ENCODE measurements at regions not wholly inside any gene's neighbourhood (a gene's known extent, or its start where the extent isn't known, plus 50 kb on each side); places are given as distances from the start of the nearest gene placed in this dataset.

DNA sequence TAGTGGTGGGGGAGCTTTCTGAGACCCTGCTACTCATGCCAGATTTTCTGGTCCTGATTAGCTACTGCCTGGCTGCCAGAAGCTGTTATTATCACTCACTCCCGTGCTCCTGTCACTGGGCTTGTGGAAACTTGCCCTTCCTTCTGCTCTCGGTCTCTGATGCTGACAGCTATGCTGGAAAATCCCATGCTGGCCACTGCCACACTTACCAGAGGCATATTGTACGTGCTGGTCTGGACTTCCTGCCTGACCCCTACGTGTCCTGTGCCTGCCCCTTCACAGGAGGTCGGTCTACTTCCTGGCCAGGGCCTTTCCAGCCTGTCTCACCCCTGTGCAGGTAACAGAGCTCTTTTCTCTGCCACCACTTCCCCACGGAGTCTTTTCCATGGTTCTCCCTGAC is 149.4 kb upstream of the PLEKHG7 start:
- DNase-seq (ENCODE audit: low spot score): no peak

DNA sequence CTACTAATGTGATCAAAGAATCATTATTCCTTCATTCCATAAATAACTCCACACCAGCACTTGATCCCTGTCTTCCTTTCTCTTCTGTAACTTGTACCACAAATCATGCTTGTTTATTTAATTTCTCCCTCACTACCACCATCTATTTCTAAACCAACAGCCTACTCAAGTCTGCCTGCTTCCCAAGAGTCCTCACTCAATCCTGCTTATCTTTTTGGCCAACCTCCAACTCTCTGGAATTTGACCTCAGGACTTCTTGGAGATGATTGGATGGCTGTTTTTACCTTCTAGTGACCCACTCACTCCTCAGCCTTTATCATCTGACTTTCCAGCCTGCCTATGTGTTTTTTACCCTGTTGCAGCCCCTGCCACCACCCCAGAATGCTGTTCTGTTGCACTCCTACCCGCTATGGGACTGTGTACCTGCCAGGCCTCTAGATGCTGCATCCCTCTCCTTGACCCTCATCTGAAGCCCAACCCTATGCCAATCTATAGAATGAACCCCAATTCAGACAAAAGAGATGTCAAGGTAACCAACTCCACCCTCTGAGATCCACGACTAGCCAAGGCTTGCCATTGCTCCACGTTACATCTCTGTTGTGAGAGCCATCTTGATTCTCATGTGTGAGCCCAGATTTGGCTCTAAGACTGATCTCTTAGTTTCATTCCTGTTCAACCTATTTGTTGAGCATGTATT is 150.2 kb upstream of the PLEKHG7 start:
- DNase-seq (ENCODE audit: low spot score): no peak

DNA sequence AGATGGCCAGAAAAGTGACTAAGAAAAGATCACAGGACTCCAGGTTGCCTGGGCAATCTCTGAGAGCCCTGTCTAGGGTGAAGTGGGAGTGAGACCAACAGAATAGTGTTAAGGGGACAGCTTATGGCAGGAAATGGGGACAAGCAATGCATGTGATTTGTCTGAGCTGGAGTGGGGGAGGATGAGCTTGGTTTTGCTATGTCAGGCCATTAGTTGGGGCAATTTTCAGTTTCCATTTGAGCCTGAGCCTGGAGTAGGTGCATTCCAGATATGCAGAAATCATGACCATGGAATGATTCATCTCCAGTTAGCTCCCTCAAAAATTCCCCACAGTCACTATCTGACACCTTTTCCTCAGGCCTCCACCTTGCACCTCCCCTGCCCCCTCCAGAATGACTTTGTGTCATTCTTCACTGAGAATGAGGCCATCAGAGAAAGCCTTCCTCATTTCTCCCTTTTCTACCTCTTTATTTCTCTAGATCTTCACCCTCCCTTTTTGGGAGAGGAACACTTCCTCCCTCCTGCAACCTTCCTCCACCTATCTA is 150.9 kb upstream of the PLEKHG7 start:
- no peak for DNase-seq (ENCODE audit: low spot score)

DNA sequence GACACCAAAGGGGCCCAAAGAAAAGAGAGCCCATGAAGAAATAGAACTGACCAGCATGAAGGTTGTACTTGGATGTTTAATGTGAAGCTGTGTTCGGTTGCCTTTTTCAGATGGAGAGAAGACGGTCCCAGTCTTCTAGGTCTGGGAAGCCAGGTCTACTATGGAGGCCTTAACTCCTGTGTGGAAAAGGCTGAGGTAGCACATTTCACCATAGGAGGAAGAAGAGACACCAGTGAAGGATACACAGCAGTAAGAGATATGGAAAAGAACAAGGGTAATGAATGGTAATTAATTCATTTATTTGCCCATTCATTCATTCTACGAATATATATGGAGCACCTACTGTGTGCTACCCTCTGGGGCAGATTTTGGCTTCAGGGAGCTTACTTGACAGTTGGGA is 151.6 kb upstream of the PLEKHG7 start:
- DNase-seq (ENCODE audit: low spot score): no peak

DNA sequence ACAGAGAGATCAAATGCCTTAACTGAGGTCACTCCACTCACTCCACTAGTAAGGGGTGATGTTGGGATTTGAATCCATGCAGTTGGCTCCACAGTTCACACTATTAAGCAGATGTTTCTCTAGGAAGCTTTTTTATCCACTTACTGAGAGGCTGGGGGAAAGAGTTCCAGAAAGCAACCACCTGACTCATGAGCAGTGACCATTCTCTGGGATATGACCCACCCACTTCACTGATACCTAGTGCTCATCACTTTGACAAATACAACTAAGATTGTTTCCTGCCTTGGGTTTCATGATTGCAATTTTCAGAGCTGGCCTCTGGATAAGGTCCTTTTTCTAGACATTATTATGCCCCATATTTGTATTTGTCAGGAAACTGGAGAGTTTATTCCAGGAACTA is 152.1 kb upstream of the PLEKHG7 start:
- DNase-seq (ENCODE audit: low spot score): no peak

DNA sequence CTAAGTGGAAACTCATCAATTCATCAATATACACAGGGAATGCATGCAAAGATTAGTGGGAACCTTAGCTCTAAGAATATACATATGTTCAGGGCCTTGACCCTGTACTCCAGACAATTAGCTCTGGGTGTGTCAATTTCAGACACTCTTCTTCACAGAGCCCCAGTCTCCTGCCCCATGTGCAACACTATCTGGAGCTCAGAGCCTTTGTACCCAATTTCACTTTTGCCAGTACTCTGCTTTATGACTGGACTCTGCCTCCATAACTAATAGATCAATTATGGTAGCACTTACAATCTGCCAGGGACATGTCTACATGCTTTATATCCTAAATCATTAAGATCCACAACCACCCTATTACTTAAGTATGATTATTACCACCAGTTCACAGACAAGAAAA is 152.5 kb upstream of the PLEKHG7 start:
- no peak for DNase-seq (ENCODE audit: low spot score)

DNA sequence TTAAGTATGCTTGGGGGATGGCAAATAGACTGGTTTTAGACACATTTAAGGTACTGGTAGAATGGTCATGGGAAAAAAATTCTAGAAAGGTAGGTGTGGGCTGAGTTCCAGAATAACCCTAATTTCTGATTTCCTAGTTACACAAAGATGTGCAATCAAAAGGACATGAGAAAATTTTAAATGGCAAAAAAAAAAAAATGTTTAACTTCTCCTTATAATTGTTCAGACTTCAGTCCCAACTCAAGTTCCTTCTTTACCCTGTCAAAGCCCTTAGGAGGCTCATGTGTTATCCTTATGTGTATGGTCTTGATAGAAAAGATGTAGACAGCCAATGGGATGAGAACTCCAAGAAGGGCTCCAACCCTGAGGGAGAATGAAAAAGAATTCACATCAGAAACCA is 153.3 kb upstream of the PLEKHG7 start:
- no peak for DNase-seq (ENCODE audit: low spot score)

DNA sequence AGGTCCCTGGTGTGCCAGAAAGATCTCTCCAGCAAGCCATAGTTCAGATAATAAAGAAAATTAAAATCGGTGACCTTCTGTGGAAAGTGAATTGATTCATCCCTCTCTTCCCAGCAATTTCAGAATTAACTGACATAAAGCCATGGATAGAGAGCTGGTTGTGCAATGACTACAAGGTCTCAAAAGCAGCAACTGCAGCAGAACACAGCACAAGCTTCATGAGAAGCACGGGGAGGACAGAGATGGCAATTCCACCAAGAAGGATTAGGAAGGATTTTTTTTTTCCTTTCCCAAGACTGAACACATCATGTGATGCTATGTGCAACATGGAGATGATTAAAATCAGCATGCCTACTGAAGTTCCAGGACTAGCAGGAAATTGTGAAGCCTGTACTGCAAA is 154.9 kb upstream of the PLEKHG7 start:
- no peak for DNase-seq (ENCODE audit: low spot score)

DNA sequence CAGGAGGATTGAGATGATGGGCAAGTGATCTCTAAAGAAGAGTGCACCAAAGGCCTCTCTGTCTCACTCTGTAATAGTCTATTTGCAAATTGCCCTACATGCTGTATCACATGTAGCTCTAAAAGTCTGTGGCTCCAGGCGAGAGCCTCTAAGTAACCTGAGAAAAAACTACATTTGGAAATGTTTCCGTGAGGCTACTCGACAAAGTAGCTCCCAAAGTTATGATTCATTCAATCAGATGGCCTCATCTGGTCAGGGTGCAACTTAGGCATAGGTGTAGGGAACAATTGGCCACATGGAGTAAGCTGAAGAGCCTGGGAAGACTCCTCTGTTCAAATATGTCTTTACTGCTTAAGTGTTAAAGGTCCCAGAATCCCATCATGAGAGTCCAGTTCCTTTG is 155.4 kb upstream of the PLEKHG7 start:
- DNase-seq (ENCODE audit: low spot score): no peak

DNA sequence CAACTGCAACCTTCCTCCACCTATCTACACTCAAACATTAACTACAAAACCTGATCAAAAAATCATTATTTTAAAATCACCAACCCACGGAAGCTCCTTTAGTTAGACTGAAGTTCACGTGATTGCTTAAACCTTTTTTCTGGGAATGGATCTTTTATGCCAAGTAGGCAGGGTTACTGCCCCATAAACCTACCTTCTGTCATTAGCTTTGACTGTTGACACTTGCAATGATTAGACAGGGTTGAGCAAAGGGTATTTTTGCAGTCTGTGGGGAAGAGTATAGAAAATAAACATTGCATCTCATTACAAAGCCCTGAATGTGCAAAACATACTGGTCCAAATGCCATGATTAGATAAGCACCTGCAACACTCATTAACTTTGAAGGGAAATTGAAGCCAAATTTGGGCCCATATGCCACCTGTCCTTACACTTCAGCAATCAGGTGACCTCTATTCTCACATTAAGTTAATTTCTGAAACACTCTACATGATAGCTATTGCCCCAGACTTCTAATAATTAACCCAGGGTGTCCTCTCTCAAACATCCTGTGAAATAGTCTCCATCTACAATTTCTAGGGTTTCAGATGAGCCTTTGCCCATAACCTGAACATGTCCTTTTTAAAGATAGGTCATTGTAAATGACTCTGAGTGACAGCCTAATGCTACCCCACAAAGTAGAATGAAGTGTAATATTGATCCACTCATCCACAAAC is 156.0 kb upstream of the PLEKHG7 start:
- DNase-seq (ENCODE audit: low spot score): no peak

DNA sequence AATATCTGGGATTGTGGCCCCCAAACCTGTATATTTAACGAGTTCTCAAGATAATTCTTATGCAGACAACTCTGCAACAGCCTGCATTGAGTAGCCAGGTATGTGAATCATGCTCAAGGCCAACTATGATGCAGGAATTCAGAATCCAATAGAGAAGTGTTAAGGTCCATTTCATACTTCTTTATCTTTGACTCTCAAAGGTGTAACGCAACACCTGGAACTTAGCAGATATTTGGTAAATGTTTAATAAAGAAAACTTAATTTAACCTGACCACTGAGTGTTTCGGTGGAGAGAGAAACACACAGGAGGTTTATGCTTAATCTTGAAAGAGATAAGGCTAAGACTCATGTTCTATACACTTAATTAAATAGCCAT is 156.5 kb upstream of the PLEKHG7 start:
- no peak for DNase-seq (ENCODE audit: low spot score)

DNA sequence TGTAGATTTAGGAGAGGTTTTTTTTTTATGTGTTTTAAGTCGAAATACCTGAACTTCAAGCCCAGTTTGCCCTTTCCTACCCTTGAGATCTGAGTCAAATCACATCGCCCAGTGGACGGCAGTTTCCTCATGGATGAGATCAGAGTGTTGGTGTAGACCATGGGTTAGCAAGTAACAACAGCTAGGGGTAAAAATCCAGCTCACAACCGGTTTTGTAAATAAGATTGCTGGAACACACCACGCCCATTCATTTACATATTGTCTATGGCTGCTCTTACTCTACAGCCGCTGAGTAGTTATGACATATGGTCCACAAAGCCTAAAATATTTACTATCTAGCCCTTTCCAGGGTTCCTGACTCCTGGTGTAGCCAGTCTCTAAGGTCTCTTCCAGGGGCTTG is 158.5 kb upstream of the PLEKHG7 start:
- DNase-seq (ENCODE audit: low spot score): no peak

DNA sequence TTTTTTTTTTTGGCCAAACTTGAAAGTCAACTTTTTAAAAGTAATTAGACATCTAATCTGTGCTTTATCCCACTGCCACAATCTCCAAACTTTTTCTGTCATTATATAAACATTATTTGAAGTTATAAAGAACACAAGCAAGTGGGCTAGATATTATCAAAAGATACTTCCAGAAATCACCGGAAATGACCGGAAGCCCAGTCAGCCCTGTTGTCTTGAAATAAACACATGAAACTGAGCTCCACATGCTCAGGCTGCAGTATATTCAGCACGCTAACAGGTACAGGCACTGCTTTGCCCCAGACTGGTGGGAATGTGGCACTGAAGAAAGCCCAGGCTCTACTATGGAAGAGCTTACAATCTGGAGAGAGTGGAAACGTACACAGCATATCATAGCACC is 158.9 kb upstream of the PLEKHG7 start:
- no peak for DNase-seq (ENCODE audit: low spot score)

DNA sequence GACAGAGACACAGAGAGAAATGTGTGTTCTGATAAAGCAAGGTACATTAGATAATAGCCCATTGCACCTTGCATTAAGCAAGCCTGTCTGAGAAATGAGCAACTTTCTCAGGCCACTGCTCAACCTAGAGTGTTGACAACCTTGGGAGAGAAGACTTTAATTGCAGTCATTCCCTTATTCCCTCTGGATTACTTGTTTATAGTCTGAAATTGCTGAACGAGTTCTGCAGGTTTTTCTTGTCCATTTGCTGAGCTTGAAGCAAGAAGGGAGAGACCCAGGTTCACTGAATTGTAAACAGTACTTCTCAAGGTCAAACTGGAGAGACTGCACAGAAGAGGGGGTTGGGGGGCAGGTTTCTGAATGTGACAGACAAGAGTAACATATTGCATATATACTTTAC is 159.4 kb upstream of the PLEKHG7 start:
- DNase-seq (ENCODE audit: low spot score): no peak

DNA sequence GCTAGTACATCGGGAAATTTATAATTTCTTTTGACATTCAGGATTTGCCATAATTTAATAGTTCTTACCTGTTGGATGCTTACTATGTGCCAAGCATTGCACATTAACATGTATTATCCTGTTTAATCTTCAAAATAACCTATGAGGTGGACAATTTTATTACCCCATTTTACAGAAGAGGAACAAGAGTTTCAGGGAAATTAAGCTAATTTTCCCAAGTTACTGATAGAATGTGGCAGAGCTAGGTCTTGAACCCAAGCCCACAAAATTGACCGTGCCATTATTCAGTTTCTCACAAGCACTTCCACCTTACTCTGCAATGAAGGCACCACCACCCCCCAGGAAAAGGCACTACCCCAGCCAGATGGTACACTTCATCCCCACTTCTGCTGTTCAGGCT is 161.1 kb upstream of the PLEKHG7 start:
- DNase-seq (ENCODE audit: low spot score): no peak

DNA sequence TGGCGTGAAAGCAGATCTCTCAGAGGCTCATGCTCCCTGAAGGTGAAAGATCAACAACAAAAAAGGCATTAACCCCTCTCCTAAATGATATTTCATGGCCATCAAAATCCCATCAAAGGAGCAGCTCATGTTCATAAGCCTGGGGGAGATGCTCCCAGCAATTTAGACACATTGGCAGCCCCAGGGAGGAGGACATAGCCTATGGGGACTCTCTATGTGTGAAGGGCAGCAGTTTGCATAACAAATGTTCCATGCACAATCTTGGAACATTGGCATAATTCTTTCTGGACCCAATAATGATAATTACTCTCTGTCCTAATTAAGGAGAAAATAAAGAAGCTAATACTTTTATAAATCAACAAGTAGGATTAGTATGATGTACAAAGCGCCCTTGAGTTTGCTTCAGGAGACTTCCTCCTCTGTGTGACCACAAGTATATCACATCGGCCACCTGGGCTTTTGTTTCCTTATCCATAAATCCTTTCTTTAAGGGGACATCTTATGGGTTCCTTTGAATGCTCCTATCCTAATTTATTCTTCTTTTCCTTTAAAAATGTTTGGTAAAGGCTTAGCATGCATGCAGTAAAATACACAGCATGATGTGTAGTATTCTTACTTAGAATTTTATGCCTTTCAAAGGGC is 161.9 kb upstream of the PLEKHG7 start:
- no peak for DNase-seq (ENCODE audit: low spot score)

DNA sequence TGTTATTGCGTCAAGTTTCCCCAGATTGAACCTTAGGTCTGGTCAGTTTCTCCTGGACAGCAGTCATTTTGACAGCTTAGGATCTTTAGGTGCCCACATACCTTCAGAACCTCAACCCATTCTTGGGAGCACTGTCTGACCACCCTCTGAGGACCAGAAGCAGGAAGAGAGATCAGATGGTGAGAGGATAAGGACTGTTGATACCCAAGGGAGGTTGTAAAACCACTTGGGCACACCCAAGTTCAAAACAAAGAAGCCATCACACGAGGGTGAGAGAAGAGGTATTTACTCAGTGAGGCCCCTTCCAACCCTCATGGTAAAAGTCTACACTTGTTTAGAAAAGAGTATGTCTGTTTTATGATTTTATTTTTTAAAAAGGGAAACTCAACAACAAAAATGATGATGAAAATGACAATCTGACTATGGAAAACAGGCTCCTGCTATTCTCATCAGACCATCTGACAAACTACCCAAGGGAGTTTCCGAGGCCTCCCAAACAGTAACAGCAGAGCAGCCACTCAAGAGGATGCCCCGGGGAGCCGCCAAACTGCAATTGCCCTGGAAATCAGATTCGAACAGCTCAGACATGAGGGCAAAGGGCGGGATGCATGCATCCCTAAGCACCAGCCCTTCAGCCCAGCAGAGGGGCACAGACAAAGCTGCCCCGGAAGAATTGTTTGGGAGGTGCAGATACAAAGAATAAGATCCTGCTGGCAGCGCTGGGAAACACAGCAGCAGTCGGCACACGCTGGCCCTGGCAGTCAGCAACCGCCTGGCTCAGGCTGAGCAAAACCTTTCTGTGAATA is 162.6 kb upstream of the PLEKHG7 start:
- no peak for DNase-seq (ENCODE audit: low spot score)

DNA sequence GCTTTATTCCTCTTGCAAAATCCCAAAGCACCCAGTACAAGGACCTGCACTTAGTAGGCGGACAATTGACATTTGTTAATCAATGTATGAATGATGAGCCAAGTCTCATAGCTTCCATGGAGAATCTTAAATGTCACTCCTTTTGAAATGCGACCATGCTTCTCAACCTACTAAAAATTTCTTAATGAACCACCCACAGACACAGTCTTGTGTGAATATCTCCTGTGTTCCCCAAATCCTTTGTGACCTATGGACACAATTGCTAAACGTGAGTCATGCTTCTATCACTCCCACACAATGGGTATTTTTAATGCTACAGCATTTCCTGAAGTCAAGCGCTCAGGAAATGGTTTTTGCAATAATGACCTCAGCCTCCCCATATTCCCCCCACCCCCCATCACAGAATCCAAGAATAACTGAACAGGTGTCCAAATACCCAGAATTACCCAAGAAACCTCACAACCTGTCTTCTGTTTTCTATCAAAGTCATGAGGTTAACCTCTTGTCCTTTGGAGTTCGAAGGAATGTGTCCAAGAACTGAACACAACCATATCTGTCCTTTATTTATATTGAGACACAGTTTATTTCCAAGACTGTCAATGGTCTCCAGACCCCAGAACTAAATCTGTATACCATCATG is 163.6 kb upstream of the PLEKHG7 start:
- DNase-seq (ENCODE audit: low spot score): no peak

DNA sequence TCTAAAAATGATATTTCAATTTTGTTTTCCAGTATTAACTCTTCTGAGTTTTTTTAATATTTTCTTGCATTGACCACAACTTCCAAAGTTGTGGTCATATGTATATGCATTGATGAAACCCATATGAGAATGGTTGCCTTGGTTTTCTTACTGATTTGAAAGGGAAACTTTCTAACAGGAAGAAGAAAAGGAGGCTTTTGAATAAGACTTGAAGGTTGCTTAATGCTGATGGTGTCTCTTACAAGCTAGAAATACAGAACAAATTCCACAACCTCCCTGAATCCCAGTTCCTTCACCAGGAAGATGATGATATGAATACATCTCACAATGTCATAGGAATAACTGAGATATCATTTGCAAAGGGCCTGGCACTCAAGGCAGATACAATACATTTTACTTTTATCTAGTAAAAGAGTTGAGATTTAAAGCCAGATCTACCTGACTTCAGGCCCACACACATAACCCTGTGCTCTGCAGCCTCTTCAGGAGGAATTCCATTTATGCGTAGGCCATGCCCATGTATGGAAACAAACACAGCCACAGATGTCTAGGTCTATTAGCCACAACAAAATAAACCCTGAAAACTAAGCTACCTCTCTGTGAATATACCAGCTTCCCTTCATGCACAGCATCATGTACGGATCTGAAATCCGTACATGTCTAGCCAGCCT is 165.4 kb upstream of the PLEKHG7 start:
- no peak for DNase-seq (ENCODE audit: low spot score)

DNA sequence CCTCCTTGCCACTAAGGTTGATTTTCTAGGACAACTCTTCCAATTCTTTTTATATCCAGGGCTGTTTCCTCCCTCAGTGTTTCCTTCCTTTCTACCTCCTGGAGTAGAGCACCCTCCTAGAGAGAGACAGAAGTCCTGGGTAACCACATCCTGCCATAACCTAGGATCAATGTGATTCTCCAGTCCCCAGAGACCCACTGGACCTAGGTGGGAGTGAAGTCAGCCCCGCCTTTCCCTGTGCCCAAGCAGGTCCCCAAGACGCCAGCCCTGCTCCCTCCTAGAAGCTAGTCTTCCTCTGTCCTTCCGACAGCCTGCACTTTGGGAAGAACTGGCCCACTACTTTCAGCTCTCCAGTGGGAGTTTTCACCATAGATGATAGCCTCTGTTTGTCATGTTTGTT is 166.8 kb upstream of the PLEKHG7 start:
- DNase-seq (ENCODE audit: low spot score): no peak

DNA sequence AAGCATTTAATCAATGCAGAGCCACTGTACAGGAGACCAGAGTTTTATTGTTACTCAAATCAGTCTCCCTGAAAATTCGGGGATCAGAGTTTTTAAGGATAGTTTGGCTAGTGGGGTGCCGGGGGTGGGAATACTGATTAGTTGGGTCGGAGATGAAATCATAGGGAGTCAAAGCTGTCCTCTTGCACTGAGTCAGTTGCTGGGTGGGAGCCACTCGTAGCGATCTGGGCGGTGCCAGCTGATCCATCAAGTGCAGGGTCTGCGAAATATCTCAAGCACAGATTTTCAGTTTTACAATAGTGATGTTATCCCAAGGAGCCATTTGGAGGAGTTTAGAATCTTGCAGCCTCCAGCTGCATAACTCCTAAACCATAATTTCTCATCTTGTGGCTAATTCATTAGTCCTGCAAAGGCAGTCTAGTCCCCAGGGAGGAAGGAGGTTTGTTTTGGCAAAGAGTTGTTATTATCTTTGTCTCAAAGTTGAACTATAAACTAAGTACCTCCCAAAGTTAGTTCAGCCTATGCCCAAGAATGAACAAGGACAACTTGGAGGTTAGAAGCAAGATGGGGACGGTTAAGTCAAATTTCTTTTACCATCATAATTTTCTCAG is 169.4 kb upstream of the PLEKHG7 start:
- no peak for DNase-seq (ENCODE audit: low spot score)
